Neural progenitor cell (in vitro differentiated cells): ENCODE measurements at regions not wholly inside any gene's neighbourhood (a gene's known extent, or its start where the extent isn't known, plus 50 kb on each side); places are given as distances from the start of the nearest gene placed in this dataset.

Experiments
- EZH2 ChIP-seq: fragments of 200-600 bp; sonication (generic); IDR thresholded peaks from 2 replicates; pipeline ENCODE4 v1.6.1; 2017; ENCODE audit warnings: antibody characterized with exemption, mild to moderate bottlenecking, moderate library complexity
- TF ChIP-seq, protein P1 (sequence below): fragments of 200-600 bp; sonication (generic); IDR thresholded peaks from 2 replicates; pipeline ENCODE4 v1.5.1; 2017; ENCODE audit warnings: antibody characterized with exemption, mild to moderate bottlenecking

DNA sequence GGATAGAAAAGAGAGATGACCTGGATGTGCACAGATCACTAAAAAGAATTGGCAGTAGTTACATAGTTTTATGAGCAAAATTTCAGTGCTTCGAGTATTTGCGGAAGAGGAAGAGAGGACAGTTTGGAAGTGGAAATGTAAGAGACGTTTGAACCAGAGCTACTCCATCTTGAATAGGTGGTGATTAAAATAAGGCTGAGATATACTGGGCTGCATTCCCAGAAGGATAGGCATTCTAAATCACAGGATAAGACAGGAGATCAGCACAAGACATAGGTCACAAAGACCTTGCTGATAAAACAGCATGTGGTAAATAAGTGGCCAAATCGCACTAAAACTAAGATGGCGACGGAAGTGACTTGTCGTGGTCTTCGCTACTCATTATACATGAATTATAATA is 453.3 kb downstream of the COL11A1 start:
- TF ChIP-seq EZH2, result no peak
- TF ChIP-seq, protein P1, sequence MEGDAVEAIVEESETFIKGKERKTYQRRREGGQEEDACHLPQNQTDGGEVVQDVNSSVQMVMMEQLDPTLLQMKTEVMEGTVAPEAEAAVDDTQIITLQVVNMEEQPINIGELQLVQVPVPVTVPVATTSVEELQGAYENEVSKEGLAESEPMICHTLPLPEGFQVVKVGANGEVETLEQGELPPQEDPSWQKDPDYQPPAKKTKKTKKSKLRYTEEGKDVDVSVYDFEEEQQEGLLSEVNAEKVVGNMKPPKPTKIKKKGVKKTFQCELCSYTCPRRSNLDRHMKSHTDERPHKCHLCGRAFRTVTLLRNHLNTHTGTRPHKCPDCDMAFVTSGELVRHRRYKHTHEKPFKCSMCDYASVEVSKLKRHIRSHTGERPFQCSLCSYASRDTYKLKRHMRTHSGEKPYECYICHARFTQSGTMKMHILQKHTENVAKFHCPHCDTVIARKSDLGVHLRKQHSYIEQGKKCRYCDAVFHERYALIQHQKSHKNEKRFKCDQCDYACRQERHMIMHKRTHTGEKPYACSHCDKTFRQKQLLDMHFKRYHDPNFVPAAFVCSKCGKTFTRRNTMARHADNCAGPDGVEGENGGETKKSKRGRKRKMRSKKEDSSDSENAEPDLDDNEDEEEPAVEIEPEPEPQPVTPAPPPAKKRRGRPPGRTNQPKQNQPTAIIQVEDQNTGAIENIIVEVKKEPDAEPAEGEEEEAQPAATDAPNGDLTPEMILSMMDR, result no peak
